ENCODE measurements at regions not wholly inside any gene's neighbourhood (a gene's known extent, or its start where the extent isn't known, plus 50 kb on each side); places are given as distances from the start of the nearest gene placed in this dataset. TPM values are rescaled to one million over a fixed set of nuclear protein-coding genes. Genes with fewer than 3 reads are reported as not detected.

DNA sequence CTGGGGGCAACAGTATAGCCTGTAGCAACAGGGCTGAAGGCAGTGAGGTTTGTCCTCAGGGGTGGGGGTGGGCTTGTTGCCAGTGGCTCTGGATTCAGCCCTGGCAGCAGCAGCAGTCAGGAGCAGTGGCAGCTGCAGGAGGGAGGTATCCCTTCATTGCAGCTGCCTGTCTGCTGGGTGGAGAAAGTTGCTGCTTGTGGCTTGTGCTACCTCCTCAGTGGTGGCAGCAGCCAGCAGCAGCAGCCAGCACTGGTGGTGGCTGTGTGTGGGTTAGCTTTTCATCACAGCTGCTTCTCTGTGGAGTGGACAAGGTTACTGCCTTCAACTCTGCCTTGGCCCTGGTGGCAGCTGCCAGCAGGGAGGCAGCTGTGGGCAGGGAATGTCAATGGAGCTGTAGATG is 94.9 kb downstream of the ARL6IP6 start:
- no peaks in the 10 kb centered on the region for H3K36me3 ChIP-seq (ENCODE audit: control insufficient read depth in 1 of 2, insufficient read depth in 2 of 2, low read depth in 1 of 2, low read length in 2 of 2)
- no peak overlapping the region for H2BK12ac ChIP-seq (ENCODE audit: low read length in 2 of 2)
- no peak for DNase-seq
- H3K23ac ChIP-seq (ENCODE audit: low read length in 2 of 2): no peak overlapping the region
- no peaks in the 10 kb centered on the region for H3K4me1 ChIP-seq (ENCODE audit: control insufficient read depth, insufficient read depth, low read depth, low read length)
- no peak overlapping the region for H3K14ac ChIP-seq (ENCODE audit: low read length in 2 of 2)
- H2AK5ac ChIP-seq (ENCODE audit: low read length, severe bottlenecking): no peak overlapping the region
- no peak overlapping the region for H3K9ac ChIP-seq (ENCODE audit: low read length)
- H3K18ac ChIP-seq (ENCODE audit: low read depth in 1 of 2, low read length in 2 of 2): no peak overlapping the region
- H4K91ac ChIP-seq (ENCODE audit: low read length): no peak overlapping the region
- peaks cover 19% of the 10 kb centered on the region for H3K9me3 ChIP-seq (ENCODE audit: control insufficient read depth, low read length)
- no peak overlapping the region for H2BK120ac ChIP-seq (ENCODE audit: low read depth, low read length)
- no peak overlapping the region for H3K4me3 ChIP-seq (ENCODE audit: insufficient read depth in 1 of 2, low read depth in 1 of 2, low read length in 2 of 2)
- no peak overlapping the region for H3K27ac ChIP-seq (ENCODE audit: low read length, poor library complexity, severe bottlenecking)
- no peaks in the 10 kb centered on the region for H3K79me1 ChIP-seq (replicated peaks; ENCODE audit: low read length, poor library complexity, severe bottlenecking)
- no peaks in the 10 kb centered on the region for H3K27me3 ChIP-seq (ENCODE audit: control insufficient read depth in 1 of 2, insufficient read depth in 1 of 2, low read length in 2 of 2)
- no peak overlapping the region for H3K4me2 ChIP-seq (ENCODE audit: low read length, poor library complexity, severe bottlenecking)
- H2AFZ ChIP-seq (ENCODE audit: low read depth, low read length): no peak overlapping the region
- no peak overlapping the region for H4K8ac ChIP-seq (ENCODE audit: low read length)
- no peak overlapping the region for H2BK5ac ChIP-seq (ENCODE audit: low read depth, low read length, poor library complexity, severe bottlenecking)
- no peak overlapping the region for H2BK15ac ChIP-seq (ENCODE audit: low read depth, poor library complexity, severe bottlenecking)
- H3K4ac ChIP-seq (ENCODE audit: low read depth in 1 of 2, low read length in 2 of 2): no peak overlapping the region

Small RNAs in the stretch of these regions (small RNA-seq; reads per million reads assigned to genes)
- gene AC009969.1 (ENCODE audit: low read depth) (not detected), gene AC079150.2 (ENCODE audit: low read depth) (not detected)

Measured in mesenchymal stem cell (in vitro differentiated cells and primary cell).